GM06990 (cell line): ENCODE measurements at regions not wholly inside any gene's neighbourhood (a gene's known extent, or its start where the extent isn't known, plus 50 kb on each side); places are given as distances from the start of the nearest gene placed in this dataset.

ENCODE experiments used
- DNase-seq: peaks from one replicate; pipeline ENCODE4 v3.0.0-alpha.2; 2011; ENCODE audit not compliant: insufficient read length; ENCODE audit errors: extremely low read depth
- H3K27me3 ChIP-seq: replicated peaks from 2 replicates; pipeline ENCODE4 v1.6.0; 2011; ENCODE audit warnings: low read length; ENCODE audit not compliant: control insufficient read depth, insufficient read depth
- H3K36me3 ChIP-seq: 2 replicates; pipeline ENCODE4 v1.5.1; 2011; ENCODE audit warnings: low read length; ENCODE audit not compliant: control insufficient read depth, insufficient read depth
- H3K4me3 ChIP-seq: replicated peaks from 2 replicates; pipeline ENCODE4 v1.5.1; 2011; ENCODE audit warnings: low read depth, mild to moderate bottlenecking, control low read depth, low read length
- TF ChIP-seq, protein P1 (sequence below): IDR thresholded peaks from 2 replicates; pipeline ENCODE4 v1.5.1; 2011; ENCODE audit warnings: low read length, control low read depth, mild to moderate bottlenecking, inconsistent platforms; ENCODE audit not compliant: insufficient read depth, poor library complexity, severe bottlenecking

DNA sequence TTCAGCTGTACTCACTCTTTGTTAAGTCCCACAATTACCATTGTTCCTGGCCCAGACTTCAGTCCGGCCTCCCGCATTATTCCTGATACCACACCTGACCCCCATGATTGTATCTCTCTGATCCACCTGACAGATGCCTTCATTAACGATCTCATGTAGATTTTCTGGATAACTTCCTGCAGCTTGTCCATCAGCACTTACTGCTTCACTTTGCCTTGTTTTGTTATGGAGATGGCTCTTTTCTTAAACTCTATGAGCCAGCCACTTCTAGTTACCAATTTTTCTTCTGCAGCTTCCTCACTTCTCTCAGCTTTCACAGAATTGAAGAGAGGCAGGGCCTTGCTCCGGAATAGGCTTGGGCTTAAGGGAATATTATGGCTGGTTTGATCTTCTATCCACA is 1044.2 kb downstream of the PLOD2 start:
- TF ChIP-seq, protein P1, sequence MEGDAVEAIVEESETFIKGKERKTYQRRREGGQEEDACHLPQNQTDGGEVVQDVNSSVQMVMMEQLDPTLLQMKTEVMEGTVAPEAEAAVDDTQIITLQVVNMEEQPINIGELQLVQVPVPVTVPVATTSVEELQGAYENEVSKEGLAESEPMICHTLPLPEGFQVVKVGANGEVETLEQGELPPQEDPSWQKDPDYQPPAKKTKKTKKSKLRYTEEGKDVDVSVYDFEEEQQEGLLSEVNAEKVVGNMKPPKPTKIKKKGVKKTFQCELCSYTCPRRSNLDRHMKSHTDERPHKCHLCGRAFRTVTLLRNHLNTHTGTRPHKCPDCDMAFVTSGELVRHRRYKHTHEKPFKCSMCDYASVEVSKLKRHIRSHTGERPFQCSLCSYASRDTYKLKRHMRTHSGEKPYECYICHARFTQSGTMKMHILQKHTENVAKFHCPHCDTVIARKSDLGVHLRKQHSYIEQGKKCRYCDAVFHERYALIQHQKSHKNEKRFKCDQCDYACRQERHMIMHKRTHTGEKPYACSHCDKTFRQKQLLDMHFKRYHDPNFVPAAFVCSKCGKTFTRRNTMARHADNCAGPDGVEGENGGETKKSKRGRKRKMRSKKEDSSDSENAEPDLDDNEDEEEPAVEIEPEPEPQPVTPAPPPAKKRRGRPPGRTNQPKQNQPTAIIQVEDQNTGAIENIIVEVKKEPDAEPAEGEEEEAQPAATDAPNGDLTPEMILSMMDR = no peak
- DNase-seq = no peak
- H3K27me3 ChIP-seq = no peaks in the 10 kb centered on the region
- no peaks in the 10 kb centered on the region for H3K36me3 ChIP-seq
- H3K4me3 ChIP-seq = no peak overlapping the region

DNA sequence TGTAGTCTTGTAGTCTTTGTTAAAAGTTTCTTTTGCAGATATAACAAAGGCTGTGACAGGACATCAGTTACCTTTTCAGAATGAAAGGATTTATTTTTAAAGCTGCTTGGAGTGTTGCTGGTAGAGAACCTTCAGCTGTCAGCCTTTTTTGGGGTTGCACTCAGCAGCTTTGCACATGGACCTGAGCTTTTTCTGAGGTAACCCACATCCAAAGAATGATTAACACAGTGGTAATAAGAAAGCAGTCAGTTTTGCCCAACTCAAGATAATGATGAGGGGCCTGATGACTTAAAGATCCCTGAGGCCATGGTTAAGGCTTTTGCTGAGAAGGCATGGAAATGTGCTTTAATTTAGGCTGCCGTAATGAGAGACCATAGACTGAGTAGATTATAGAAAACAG is 1042.7 kb downstream of the PLOD2 start:
- TF ChIP-seq, protein P1 = no peak
- Histone ChIP-seq H3K4me3 (no peak overlapping the region), H3K27me3 (no peaks in the 10 kb centered on the region), H3K36me3 (no peaks in the 10 kb centered on the region)
- no peak for DNase-seq

DNA sequence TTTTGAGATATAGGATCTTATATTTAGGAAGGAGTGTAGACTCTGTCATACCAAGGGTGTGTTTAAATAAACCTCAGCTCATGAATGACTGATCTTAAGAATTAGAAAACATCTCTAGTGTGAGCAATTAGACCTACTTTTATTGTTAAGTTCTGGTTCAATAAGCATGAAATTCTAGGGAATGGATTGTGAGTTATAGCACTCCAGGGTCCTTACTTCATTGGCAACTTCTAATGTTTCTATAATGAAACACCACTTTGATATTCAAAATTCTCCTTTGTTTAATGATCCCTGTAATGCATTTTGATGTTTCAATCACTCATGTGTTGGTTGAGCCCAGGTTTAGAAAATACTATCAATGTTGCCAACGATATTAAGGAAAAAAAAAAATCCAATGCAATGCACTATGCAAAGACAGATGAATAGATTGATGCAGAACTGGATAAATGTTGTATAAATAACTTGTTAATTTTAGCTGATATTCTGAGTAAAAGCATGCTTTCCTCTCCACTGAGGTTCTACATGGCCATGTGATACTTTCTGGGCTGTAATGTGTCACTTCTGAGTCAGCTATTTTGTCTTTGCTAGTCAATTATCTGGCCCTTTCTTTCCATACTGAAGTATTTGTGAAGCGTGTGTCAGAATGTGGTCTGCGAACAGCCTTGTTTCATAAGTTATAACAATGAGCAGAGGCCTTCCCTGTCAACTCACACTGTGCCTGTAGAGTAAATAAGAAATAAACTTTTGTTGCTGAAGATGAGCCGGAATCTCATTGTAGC is 1035.9 kb downstream of the PLOD2 start:
- TF ChIP-seq, protein P1 = no peak
- Histone ChIP-seq H3K36me3 (no peaks in the 10 kb centered on the region), H3K4me3 (no peak overlapping the region), H3K27me3 (no peaks in the 10 kb centered on the region)
- no peak for DNase-seq

DNA sequence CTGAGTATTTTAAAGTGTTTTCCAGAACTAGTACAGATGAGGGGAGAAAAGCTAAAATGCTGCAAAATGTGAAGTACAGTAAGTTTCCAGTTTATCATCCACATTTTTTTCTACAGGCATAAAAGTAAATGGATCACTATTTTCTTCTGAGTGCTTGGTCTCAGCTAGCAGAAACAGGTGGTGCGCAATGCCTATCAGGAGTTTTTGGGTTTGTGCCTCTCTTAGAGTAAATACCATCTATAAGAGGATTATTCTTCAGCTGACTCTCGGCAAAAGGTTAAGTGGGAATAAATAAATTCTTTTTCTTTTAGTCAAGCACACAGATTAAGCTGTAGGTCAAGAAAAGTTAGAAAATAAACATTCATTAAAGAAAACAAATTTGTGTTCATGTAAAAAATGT is 1027.7 kb downstream of the PLOD2 start:
- TF ChIP-seq, protein P1 = no peak
- Histone ChIP-seq H3K27me3 (no peaks in the 10 kb centered on the region), H3K36me3 (no peaks in the 10 kb centered on the region), H3K4me3 (no peak overlapping the region)
- no peak for DNase-seq

DNA sequence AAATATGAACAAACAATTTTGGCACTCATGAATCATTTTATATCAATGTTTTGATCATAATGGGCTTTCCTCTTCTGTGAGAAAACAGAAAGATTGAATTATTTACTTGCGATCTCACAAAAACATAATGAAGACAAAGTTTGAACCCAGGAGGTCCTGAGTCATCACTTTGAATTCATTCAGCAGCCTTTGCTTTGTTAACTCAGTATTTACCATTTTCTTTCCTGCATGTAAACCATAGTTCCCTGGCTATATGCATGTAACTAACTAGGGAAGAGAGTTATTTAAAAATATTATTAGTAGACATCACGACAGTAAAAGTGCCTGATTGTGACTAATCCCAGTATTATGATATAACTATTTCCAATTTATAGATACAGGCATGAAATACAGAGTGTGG is 1026.2 kb downstream of the PLOD2 start:
- no peaks in the 10 kb centered on the region for H3K27me3 ChIP-seq
- no peak for DNase-seq
- H3K36me3 ChIP-seq = no peaks in the 10 kb centered on the region
- TF ChIP-seq, protein P1 = no peak
- no peak overlapping the region for H3K4me3 ChIP-seq

DNA sequence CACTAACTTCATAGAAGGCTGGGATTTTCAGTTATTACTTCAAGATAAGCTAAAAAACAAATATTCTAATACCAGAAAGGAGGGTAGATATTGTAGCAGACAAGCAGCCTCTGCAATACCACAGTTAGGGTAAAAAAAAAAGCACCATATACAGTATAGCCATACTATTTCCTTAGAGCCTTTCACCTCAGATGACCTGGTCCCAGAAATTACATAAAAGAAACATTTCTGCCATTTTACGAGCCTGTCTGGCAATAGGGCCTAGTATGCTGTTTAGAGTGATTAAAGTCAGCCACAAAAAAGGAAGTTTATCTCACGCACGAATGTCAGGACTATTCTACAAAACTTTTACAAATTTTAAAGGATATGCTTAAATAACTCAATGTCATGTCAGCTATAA is 1016.6 kb downstream of the PLOD2 start:
- H3K36me3 ChIP-seq = no peaks in the 10 kb centered on the region
- TF ChIP-seq, protein P1 = no peak
- DNase-seq = no peak
- H3K27me3 ChIP-seq = no peaks in the 10 kb centered on the region
- no peak overlapping the region for H3K4me3 ChIP-seq
